PC-9 (cell line): ENCODE measurements at regions not wholly inside any gene's neighbourhood (a gene's known extent, or its start where the extent isn't known, plus 50 kb on each side); places are given as distances from the start of the nearest gene placed in this dataset.
"Not testable (repeated sequence)": the region's sequence is repeated elsewhere in the genome, so short reads cannot be mapped to it uniquely, and the experiment has no call there.

Experiments used
- BruUV-seq: library from RNA; stranded (reverse); fragments of 400-500 nt; replicated peaks from 2 replicates; lab custom pipeline; 2021; lab: Mats Ljungman, UMichigan
- CTCF ChIA-PET: fragments of 300-600 bp; sonication (Branson Sonifier 250); formaldehyde crosslinking; loops from one replicate; lab custom pipeline; 2022; ENCODE audit warnings: antibody characterized with exemption; lab: Charles Lee
- POLR2A ChIA-PET: fragments of 300-600 bp; sonication (Branson Sonifier 250); formaldehyde crosslinking; loops from one replicate; lab custom pipeline; 2022; ENCODE audit warnings: antibody characterized with exemption; ENCODE audit not compliant: unreplicated experiment; lab: Charles Lee
- DNase-seq, 2 experiments: peaks; one replicate each; pipeline versions ENCODE4 v3.0.0 to v3.0.0-alpha.2; 2015 to 2022; ENCODE audit warnings: mixed read lengths in 1 of 2
- H2AFZ ChIP-seq: fragments of 200-600 bp; sonication (generic); 2 replicates; pipeline ENCODE4 v1.8.1; 2017; ENCODE audit warnings: antibody characterized with exemption
- H3F3A ChIP-seq: fragments of 200-600 bp; sonication (generic); 2 replicates; pipeline ENCODE4 v1.8.1; 2017; ENCODE audit warnings: antibody characterized with exemption, mild to moderate bottlenecking, low read depth; ENCODE audit not compliant: insufficient read depth
- H3K27ac ChIP-seq: fragments of 200-600 bp; sonication (generic); 2 replicates; pipeline ENCODE4 v1.6.1; 2016; ENCODE audit warnings: mixed run types
- H3K27me3 ChIP-seq: fragments of 200-600 bp; sonication (generic); 2 replicates; pipeline ENCODE4 v1.6.1; 2016; ENCODE audit warnings: low read depth, mixed run types; ENCODE audit not compliant: insufficient read depth
- H3K36me3 ChIP-seq: fragments of 200-600 bp; sonication (generic); 2 replicates; pipeline ENCODE4 v1.6.1; 2016; ENCODE audit warnings: low read depth, mixed run types
- H3K4me1 ChIP-seq: fragments of 200-600 bp; sonication (generic); replicated peaks from 2 replicates; pipeline ENCODE4 v1.6.1; 2016; ENCODE audit warnings: mixed run types; ENCODE audit not compliant: insufficient read depth
- H3K4me2 ChIP-seq: fragments of 200-600 bp; sonication (generic); 2 replicates; pipeline ENCODE4 v1.6.1; 2017; ENCODE audit warnings: mixed run types
- H3K4me3 ChIP-seq: fragments of 200-600 bp; sonication (generic); 2 replicates; pipeline ENCODE4 v1.6.1; 2016; ENCODE audit warnings: mixed run types
- H3K79me2 ChIP-seq: fragments of 200-600 bp; sonication (generic); 2 replicates; pipeline ENCODE4 v1.6.1; 2017; ENCODE audit warnings: low read depth, mixed run types
- H3K9me2 ChIP-seq: fragments of 200-600 bp; sonication (generic); 2 replicates; pipeline ENCODE4 v1.8.1; 2017; ENCODE audit warnings: mild to moderate bottlenecking; ENCODE audit not compliant: insufficient read depth
- H3K9me3 ChIP-seq: fragments of 200-600 bp; sonication (generic); 2 replicates; pipeline ENCODE4 v1.8.1; 2016; ENCODE audit warnings: low read depth; ENCODE audit not compliant: insufficient read depth
- H4K20me1 ChIP-seq: fragments of 200-600 bp; sonication (generic); 2 replicates; pipeline ENCODE4 v1.8.1; 2017; ENCODE audit not compliant: insufficient read depth
- CTCF ChIP-seq: fragments of 200-600 bp; sonication (generic); conservative IDR thresholded peaks from 2 replicates; pipeline ENCODE4 v1.6.1; 2017; ENCODE audit warnings: mixed run types, antibody characterized with exemption, mild to moderate bottlenecking, moderate library complexity
- EZH2 ChIP-seq: fragments of 200-600 bp; sonication (generic); IDR thresholded peaks from 2 replicates; pipeline ENCODE4 v1.8.0; 2017; ENCODE audit warnings: antibody characterized with exemption, low read depth
- intact Hi-C: fragments of 100-400 bp; cut with micrococcal nuclease; formaldehyde crosslinking; loops from one replicate; pipeline ENCODE4 v1.10.0; 2022; ENCODE audit not compliant: unreplicated experiment

DNA sequence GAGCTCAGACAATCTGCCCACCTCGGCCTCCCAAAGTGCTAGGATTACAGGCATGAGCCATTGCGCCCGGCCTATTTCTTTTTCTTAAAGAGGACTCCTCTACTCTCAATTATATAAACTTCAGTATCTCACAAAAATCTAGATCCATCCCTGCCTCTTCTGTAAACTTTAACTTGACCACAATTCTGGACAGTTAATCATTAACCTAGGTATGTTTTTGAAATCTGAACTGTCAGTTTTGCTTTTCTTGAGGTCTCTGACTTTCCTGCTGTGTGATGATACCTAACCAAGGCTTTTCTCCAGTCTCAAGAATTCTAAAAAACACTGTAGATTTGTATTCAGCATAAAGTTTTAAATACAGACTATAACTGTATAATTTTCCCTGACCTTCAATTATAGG is 388.2 kb upstream of the SYNCRIP start:
- H3K27me3 ChIP-seq: no peaks in the 10 kb centered on the region
- H3K4me1 ChIP-seq: no peaks in the 10 kb centered on the region
- H4K20me1 ChIP-seq: no peaks in the 10 kb centered on the region
- no peak for TF ChIP-seq EZH2
- TF ChIP-seq CTCF: no peak
- H2AFZ ChIP-seq: no peak overlapping the region
- intact Hi-C loops: no loop called here
- no peak for DNase-seq
- H3F3A ChIP-seq: no peaks in the 10 kb centered on the region
- no peaks in the 10 kb centered on the region for H3K36me3 ChIP-seq
- H3K27ac ChIP-seq: no peak overlapping the region
- BruUV-seq: no TSS peak
- ChIA-PET POLR2A (no interaction called here), CTCF (no interaction called here)
- no peak overlapping the region for H3K4me2 ChIP-seq
- H3K79me2 ChIP-seq: no peaks in the 10 kb centered on the region
- no peaks in the 10 kb centered on the region for H3K9me2 ChIP-seq
- no peaks in the 10 kb centered on the region for H3K9me3 ChIP-seq
- no peak overlapping the region for H3K4me3 ChIP-seq

GRCh38 chr6:86028776-86029175 is 386.1 kb upstream of the SYNCRIP start:
- no peak for TF ChIP-seq EZH2
- no peak for TF ChIP-seq CTCF
- Histone ChIP-seq H3K4me3 (no peak overlapping the region), H4K20me1 (no peaks in the 10 kb centered on the region), H3K4me2 (no peak overlapping the region), H3K27me3 (no peaks in the 10 kb centered on the region), H3K9me3 (no peaks in the 10 kb centered on the region), H2AFZ (no peak overlapping the region), H3K9me2 (no peaks in the 10 kb centered on the region), H3K4me1 (no peaks in the 10 kb centered on the region), H3K36me3 (no peaks in the 10 kb centered on the region), H3K27ac (no peak overlapping the region), H3F3A (no peaks in the 10 kb centered on the region), H3K79me2 (no peaks in the 10 kb centered on the region)
- intact Hi-C loops: no loop called here
- ChIA-PET CTCF (no interaction called here), POLR2A (no interaction called here)
- no peak for DNase-seq
- no TSS peak for BruUV-seq

DNA sequence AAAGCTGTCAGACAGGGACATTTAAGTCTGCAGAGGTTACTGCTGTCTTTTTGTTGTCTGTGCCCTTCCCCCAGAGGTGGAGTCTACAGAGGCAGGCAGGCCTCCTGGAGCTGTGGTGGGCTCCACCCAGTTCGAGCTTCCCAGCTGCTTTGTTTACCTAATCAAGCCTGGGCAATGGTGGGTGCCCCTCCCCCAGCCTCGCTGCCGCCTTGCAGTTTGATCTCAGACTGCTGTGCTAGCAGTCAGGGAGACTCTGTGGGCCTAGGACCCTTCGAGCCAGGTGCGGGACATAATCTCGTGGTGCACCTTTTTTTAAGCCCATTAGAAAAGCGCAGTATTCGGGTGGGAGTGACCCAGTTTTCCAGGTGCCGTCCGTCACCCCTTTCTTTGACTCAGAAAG is 384.2 kb upstream of the SYNCRIP start:
- H3K4me2 ChIP-seq, POLR2A ChIA-PET, H4K20me1 ChIP-seq: not testable (repeated sequence)

GRCh38 chr6:86017236-86017635 is 374.6 kb upstream of the SYNCRIP start:
- intact Hi-C loops: no loop called here
- POLR2A ChIA-PET: no interaction called here

More for the DNA sequence above, 384.2 kb upstream of the SYNCRIP start:
- H3K4me1 ChIP-seq, DNase-seq, CTCF ChIA-PET, H3F3A ChIP-seq, H3K27ac ChIP-seq, H3K4me3 ChIP-seq, H3K36me3 ChIP-seq, H3K9me2 ChIP-seq, BruUV-seq, H3K27me3 ChIP-seq, H2AFZ ChIP-seq, H3K9me3 ChIP-seq, H3K79me2 ChIP-seq, intact Hi-C loops: not testable (repeated sequence)

More at GRCh38 chr6:86017236-86017635, 374.6 kb upstream of the SYNCRIP start:
- Histone ChIP-seq H3K4me2 (no peak overlapping the region), H3K9me3 (no peaks in the 10 kb centered on the region), H3K27ac (no peak overlapping the region), H2AFZ (no peak overlapping the region), H3K4me1 (no peaks in the 10 kb centered on the region), H3K27me3 (no peaks in the 10 kb centered on the region), H3K36me3 (no peaks in the 10 kb centered on the region), H3F3A (no peaks in the 10 kb centered on the region), H3K9me2 (no peaks in the 10 kb centered on the region), H3K79me2 (no peaks in the 10 kb centered on the region), H4K20me1 (no peaks in the 10 kb centered on the region), H3K4me3 (no peak overlapping the region)
- CTCF ChIA-PET: no interaction called here
- no peak for DNase-seq
- no peak for TF ChIP-seq EZH2
- TF ChIP-seq CTCF: no peak
- BruUV-seq: no TSS peak
